ENCODE measurements at regions not wholly inside any gene's neighbourhood (a gene's known extent, or its start where the extent isn't known, plus 50 kb on each side); places are given as distances from the start of the nearest gene placed in this dataset.
"Not testable (repeated sequence)": the region's sequence is repeated elsewhere in the genome, so short reads cannot be mapped to it uniquely, and the experiment has no call there.

- no peak for DNase-seq (ENCODE audit: low read depth in 3 of 3)
These were observed 471.0 kb downstream of the ZPLD1 start for GRCh38 chr3:102905811-102906210.

DNA sequence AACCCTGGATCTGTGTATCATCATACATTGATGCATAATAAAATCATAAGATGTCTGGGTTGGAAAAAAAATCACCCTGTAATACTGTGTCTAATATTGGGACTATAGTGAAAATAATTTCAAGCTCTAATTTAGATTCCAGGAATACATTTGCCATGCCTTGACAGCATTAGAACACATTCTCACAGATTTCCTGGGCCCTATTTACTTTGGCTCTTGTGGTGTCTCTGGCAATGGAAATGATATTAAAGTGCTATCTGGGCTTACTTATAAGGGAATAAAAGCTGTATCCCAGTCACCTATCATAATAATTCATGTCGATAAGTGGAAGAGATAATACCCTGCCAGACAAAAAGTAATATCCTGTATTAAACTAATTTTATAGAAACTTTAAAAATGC is 472.0 kb downstream of the ZPLD1 start:
- DNase-seq (ENCODE audit: low read depth in 3 of 3) = no peak

DNA sequence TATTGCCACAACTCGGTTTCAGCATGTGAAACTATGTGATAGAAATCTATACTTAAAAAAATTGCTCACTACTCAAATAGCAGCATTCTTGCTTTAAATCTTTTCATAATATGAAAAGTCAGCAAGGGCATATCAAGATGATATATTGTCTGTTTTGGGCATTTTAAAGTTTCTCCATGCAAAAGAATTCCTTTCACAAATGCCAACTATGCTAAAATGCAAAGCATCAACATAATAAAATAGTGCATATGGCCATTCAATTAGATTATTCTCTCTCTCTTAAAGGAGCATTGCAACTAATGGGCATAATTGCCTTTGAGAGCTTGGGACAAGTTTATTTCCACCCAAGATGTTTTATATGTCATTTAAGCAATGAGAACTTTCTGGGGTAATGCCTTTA is 475.1 kb downstream of the ZPLD1 start:
- DNase-seq (ENCODE audit: low read depth in 3 of 3) = no peak

- DNase-seq (ENCODE audit: low read depth in 3 of 3) = no peak
These were observed 481.7 kb downstream of the ZPLD1 start for GRCh38 chr3:102916532-102916931.

- DNase-seq (ENCODE audit: low read depth in 3 of 3) = no peak
These were observed 491.8 kb downstream of the ZPLD1 start for GRCh38 chr3:102926618-102927017.

DNA sequence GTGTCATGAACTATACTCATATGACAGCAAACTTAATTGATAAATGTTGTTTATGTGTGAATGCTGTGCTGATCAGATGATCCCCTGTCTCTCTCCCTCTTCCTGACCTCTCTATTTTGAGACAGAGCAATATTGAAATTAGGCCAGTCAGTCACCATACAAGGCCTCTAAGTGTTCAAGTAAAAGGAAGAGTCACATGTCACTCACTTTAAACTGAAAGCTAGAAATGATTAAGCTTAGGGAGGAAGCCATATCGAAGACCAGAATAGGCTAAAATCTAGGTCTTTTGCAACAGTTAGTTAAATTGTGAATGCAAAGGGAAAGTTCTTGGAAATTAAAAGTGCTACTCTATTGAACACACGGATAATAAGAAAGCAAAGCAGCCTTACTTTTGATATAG is 498.6 kb downstream of the ZPLD1 start:
- no peak for DNase-seq (ENCODE audit: low read depth in 3 of 3)

DNA sequence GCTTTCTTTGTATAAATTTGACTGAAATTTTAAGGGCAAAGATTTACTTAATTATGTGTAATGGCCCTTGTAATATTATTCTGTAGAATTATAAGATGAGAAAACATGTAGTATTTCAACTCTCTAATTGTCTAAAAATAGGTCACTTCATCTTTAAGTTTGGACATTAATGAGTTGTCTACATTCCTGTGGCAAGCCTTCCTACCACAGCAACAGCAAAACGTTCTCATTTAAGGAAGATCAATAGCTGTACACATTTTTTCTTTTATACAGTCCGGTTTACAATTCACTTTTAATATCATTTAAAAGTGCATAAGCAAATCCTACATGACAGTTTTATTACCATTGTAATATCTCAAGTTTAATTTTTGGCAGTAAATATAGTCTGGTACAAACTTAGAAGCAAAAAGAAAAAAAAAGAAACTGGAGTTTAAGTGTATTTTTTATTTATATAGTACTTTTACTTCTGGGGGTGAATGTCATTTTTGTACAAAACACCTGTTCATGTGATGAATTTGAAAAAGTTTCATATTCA is 501.8 kb downstream of the ZPLD1 start:
- DNase-seq (ENCODE audit: low read depth in 3 of 3) = no peak

DNA sequence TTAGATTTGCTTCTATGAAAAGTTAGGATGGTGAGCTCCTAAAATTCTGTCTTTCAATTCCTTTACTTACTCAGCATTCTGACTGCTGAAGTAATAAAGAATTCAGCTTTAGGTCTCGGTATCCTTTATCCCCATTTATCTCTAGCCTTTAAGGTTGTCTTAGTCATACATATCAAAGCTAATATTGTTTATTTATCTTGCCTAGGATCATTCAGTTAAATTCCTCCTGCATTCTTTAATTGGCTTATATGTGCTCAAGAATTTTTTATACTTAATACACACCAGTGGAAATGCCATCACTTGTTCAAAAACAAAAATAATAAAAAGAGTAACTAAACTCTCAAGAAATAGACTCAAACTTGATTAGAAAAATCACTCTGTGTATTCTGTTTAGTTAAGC is 507.0 kb downstream of the ZPLD1 start:
- no peak for DNase-seq (ENCODE audit: low read depth in 3 of 3)

DNA sequence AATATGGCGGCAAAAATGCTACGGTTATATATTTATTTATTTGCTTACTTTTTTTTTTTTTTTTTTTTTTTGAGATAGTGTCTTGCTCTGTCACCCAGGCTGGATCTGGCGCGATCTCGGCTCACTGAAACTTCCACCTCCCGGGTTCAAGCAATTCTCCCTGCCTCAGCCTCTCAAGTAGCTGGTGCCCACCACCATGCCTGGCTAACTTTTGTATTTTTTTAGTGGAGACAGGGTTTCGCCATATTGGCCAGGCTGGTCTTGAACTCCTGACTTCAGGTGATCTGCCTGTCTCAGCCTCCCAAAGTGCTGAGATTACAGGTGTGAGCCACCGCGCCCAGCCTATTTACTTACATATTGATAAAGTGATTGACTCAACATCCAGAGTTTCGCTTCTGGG is 511.6 kb downstream of the ZPLD1 start:
- not testable (repeated sequence) for DNase-seq (ENCODE audit: low read depth in 3 of 3)

DNA sequence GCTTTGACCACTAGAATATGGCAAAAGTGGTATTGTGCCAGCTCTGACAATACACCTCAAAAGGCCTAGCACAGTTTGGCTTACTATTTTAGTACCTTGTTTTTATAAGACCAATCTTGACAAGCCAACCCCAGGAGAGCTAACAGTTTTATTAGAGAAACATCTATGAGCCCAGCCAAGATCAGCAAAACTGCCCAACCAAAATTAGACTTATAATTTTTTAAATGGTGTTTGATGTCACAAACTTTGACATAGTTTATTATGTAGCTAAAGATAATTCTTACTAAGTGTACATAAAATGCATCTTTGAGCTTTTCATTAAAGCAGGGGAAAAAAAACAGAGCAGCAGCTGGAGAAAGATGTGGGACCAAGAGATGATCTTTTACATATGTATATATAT is 537.5 kb downstream of the ZPLD1 start:
- DNase-seq (ENCODE audit: low read depth in 3 of 3) = no peak

DNA sequence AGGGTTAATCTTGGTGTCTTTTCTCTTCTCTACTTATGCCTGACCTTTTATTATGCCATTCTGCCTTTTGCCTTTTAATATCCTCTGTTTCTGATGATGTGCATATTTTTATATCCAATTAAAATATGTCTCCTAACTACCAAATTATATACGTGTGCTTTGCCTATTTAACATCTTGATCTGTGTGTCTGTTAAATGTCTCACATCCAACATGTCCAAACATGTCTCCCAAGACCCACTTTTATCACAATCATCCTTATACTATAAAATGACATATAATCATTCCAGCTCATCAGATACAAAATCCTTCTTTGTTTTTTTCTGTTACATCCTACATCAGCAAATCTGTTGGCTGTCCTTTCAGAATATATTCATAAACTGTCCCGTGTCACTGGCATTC is 539.5 kb downstream of the ZPLD1 start:
- no peak for DNase-seq (ENCODE audit: low read depth in 3 of 3)

- no peak for DNase-seq (ENCODE audit: low read depth in 3 of 3)
These were observed 544.4 kb downstream of the ZPLD1 start for GRCh38 chr3:102979191-102979590.

- no peak for DNase-seq (ENCODE audit: low read depth in 3 of 3)
These were observed 545.0 kb downstream of the ZPLD1 start for GRCh38 chr3:102979682-102980354.

GRCh38 chr3:102980355-102980696 is 545.5 kb downstream of the ZPLD1 start:
- no peak for DNase-seq (ENCODE audit: low read depth in 3 of 3)

- no peak for DNase-seq (ENCODE audit: low read depth in 3 of 3)
These were observed 567.8 kb downstream of the ZPLD1 start for GRCh38 chr3:103002425-103003176.

DNA sequence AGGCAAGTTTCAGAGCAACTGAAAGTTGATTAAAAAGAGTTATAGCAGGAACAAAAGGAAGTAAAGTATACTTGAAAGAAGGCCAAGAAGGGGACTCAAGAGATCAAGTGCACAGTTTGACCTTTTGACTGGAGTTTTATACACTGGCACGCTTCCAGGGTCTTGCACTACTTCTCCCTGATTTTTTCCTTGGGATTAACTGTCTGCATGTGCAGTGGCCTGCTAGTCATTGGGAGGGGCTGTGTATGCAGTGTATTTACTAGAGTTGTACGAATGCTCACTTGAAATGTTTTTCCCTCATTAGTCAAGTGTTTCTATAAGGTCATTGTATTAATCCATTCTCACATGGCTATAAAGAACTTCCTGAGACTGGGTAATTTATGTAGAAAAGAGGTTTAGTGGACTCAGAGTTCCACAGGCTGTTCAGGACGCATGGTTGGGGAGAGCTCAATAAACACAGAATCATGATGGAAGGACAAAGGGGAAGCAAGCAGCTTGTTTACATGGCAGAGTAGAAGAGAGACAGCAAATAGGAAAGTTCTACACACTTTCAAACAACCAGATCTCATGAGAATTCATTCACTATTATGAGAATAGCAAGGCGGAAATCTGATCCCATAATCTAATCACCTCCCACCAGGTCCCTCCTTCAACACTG is 571.8 kb downstream of the ZPLD1 start:
- no peak for DNase-seq (ENCODE audit: low read depth in 3 of 3)

DNA sequence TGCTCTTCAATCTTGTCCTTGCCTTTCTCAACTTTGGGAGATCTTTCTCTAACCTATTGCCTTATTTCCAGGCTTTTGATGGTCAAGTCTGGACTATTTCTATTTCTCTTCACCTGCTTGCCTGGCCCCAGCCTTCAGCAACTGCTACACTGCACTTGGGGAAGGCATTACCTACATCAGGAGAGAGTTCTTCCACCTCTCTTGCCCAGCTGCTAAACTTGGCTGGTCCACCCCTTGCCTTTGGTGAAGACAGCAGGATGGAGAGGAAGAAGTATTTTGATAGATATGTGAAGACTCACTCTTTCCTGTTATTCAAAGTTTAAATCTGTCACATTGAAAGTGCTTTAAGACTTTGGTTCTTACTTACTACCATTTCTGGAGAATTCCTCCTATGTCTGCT is 574.8 kb downstream of the ZPLD1 start:
- DNase-seq (ENCODE audit: low read depth in 3 of 3) = no peak

GRCh38 chr3:103025880-103026279 is 591.1 kb downstream of the ZPLD1 start:
- DNase-seq (ENCODE audit: low read depth in 3 of 3) = no peak

- DNase-seq (ENCODE audit: low read depth in 3 of 3) = no peak
These were observed 599.0 kb downstream of the ZPLD1 start for GRCh38 chr3:103033841-103034240.

DNA sequence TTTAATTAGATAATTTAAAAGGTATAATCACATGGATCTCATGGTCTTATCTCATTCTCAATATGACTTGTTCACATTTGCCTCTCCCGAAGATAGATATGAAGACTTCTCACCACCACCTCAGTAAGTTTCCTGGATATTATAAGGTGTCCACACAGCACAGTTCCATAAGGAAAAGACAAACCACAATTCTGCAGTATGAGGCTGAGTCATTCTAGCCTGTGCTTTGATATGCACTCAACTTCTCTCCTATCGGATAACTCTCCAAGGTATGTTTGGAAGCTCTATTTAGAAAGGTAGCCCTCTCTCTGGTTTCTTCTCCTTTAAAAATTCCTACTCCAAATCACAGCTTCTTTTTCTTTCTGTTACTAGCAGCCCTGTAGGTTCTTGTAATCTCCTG is 612.8 kb downstream of the ZPLD1 start:
- DNase-seq (ENCODE audit: low read depth in 3 of 3) = no peak

GRCh38 chr3:103048068-103048722 is 613.4 kb downstream of the ZPLD1 start:
- no peak for DNase-seq (ENCODE audit: low read depth in 3 of 3)

DNA sequence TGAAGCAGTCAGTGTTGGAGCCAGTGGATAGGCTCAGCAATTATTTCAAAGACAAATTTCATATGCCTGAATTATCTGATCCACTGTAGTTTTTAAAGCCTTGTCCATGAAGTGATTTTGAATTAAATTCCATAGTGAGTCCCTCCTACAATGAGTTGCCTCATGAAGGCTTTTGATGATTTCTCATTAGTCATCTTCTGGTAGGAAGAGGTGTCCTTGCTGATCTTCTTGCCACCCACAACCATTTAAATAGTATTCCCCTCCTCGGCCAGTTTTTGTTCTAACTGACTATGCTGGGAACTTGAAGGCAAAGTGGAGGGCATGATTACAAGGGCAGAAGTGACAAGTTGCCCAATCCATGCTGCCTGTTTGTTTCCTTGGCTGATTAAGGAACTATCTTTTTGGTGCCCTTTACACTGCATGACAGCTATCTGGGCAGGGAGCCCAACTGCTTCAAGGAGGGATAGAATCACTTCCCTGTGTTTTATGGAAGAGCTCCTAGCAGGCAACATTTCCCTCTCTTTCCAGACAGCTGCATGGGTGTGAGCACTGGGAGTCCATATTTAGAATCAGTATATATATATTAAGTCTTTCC is 617.5 kb downstream of the ZPLD1 start:
- DNase-seq (ENCODE audit: low read depth in 3 of 3) = no peak

All from stimulated activated CD4-positive, alpha-beta T cell treated with anti-CD3 and anti-CD28 coated beads, TNF-alpha, amount 100 ng/mL, for 48 hours (primary cell).